Limb (tissue), 2 donors: ENCODE measurements at regions not wholly inside any gene's neighbourhood (a gene's known extent, or its start where the extent isn't known, plus 50 kb on each side); places are given as distances from the start of the nearest gene placed in this dataset.
A peak's percentile ranks its signal among the peaks of the same experiment; 100 is the strongest.

Experiments
- DNase-seq, 2 donors: peaks; one replicate each; pipeline ENCODE4 v3.0.0-alpha.2; 2016; ENCODE audit errors: extremely low spot score in 2 of 2

DNA sequence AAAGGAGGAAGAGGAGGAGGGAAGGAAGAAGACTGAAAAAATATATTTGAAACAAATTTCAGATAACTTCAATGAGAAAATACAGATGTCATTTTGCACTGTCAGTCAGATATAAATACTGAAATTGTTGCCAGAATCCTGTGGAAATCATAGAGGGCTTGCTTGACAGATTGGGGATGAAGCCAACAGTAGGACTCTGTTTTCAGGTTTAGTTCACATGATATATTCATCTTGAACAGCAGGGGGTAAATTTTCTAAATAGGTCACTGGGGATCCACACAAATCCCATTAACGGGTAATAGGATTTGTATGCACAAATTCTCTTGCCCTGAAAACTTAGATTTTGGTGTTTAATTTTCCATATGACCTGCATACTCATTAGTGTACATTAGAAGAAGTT is 103.3 kb upstream of the PCDH18 start:
- DNase-seq: no peak

DNA sequence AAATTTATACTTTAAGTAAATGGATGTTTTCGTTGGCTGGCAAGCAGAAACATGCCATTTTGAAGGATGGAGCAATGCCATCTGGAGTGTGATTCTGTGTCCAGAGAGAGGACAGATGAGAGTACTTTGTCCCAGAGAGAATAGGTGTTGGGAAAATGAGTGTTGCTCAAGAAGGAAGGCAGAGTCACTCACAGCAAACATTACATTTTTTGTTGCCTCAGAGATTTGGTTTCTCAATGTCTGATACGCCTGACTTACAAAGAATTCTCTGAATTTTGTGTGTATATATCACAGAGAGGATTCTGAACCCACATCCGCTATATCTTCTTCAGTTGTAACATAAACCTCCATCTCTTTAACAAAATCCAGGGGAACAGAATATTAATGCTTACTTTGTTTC is 102.8 kb upstream of the PCDH18 start:
- DNase-seq: no peak

DNA sequence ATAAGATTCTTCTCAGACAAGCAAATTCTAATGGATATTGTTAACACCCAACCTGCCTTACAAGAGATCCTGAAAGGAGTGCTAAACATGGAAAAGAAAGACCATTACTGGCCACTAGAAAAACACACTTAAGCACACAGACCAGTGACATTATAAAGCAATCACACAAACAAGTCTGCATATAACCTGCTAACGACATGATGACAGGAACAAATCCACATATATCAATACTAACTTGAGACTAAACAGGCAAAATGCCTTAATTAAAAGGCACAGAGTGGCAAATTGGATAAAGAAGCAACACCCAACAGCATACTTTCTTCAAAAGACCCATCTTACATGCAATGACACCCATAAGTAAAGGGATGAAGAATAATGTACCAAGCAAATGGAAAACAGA is 100.5 kb upstream of the PCDH18 start:
- DNase-seq: no peak

DNA sequence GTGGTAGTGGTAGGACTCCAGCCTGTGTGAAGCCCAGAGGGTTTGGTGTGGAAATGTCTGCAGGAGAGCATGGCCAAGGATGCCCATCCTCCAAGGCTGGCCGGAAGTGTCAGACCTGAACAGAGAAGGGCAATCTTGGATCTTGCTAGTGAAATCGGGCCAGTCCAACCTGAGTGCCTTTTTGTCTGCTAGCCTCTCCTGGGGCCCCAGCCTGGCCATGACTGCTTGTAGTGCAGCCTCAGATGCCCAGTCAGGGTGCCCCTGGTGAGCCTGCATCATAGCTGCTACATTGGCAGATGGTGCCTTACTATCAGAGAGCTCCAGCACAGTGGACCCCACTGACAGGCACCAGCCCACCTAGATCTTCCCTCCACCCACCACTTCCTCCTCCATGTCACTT is 99.3 kb upstream of the PCDH18 start:
- no peak for DNase-seq

DNA sequence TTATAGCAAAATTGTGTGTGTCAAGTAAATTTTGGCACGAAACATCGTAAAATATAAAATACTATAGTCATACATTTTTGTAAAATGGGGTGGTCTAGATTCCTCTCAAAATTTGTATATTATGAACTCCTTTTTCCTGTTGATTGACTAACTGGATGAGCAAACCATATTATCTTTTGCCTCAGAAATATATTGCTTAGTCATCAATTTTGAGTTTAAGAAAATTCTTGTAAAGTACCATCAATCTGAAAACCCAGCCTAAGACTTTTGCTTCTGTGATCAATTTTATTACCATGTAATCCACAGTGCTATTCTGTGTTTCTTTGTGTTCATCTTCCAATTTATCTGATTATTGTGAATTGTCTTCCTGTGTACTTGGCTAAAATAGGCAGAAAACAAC is 98.0 kb upstream of the PCDH18 start:
- DNase-seq: no peak

DNA sequence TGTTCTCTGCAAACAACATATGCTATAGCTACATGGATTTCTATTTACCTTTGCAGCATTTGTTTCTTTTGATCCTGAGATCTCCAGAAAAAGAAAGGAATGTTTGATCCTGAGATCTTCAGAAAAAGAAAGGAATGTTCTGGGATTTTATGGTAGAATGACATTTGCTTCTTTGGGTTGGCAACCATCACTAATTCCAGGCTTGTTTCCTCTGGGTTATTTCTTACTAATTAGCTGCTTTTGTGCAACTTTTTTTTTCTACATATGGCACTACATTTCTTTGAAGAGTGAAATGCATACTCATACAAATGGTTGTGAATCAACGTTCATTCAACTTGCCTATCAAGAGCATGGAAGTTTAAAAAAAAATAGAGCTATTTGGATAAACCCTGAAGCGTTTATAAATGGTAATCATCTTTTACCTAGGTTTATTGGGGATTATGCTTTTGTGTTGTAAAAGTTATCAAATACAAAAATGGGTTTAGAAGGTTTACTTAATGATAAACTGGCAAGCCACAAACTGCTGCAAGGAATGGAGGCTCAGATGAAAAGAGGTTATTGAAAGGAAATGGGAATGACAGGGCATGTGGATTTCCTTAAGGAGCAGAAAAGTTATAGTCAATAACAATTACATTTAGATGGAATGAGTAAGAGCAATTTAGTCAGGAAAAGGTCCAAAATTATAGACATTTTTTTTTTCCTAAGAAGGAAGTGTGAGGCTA is 95.6 kb upstream of the PCDH18 start:
- no peak for DNase-seq

DNA sequence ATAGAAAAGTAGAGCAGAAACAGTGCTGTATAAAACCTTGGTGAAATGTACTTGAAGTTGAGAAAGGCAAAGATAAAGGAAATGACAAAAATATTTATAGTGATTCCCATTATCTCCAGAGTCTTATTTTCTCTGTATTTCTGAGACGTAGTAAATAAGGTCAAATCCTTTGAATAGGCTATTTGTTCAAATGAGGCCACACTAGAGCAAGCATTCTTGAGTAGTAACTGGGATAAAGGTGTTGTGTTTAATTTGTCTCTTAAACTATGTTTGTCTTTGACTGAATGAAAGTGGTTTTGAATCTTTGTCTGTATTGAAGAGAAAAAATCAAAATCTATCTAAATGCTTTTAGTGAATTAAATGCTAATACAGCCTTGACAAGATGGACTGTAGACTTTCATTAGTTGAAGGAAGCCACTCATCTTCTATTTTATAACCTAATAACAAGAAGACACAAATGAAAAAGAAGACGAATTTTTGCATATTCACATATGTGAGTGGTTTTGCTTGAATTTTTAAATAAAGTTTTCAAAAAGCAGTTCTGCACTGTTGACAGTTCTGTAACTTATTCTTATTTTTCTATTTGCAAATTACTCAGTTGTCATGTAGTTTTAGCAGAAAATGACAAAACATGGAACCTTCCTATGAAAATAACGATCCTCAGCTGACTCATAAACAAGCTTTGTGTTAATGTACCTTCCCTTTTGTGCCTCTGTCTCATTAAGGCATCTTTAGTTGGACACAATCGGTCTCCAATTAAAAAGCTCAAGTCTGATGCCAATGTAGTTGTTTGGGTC is 94.8 kb upstream of the PCDH18 start:
- DNase-seq: no peak

DNA sequence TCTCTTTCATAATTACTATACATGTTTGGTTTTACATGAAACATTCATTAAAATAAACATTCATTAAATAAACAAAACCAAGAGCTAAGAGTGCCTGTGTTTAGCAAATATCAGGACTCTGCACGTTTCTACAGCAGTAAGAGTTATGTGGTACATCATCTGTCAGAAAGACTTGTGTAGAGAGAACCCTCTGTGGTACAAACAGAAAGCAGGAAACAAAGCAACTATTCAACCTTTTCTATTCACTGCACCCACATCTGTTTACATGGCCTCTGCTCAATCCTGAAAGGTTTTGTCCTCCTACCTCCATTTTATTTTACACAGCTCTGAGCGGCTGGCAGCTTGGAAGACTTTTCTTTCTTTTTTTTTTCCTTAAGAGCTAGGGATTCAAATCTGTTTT is 90.7 kb upstream of the PCDH18 start:
- DNase-seq: no peak

DNA sequence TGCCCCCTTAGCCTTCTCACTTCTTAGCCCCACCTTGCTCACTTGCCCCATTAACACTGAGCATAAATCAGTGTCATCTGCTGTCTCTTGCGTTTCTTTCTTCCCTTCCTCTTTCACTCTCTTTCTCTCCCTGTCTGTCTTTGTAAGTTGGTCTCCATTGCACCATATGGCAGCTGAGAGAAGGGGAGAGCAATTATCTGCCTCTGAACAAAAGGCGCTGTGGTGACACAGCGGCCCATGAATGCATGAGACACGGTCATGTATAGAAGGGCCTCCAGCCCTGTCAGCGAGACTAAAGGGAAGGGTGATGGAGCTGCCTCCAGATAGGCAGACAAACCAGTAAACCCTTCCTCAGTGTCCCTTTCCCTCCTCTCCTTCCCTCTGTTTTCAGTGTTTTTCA is 88.8 kb upstream of the PCDH18 start:
- DNase-seq: no peak

DNA sequence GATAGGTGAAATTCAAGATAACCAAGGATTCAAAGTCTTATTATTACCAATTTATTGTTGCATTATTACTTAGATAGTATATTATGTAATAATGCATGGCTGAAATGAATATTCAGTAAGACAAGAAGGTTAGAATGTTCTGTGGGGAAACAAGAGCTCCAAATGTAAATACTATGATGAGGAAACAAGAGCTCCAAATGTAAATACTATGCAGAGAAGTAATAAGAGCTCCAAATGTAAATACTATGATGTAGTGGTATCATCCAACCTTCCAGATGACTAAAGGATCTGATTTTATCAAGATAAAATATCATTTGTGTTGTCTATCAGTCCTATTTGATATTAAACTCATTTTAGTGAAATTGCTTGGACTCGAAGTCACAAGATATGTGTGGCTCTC is 82.2 kb upstream of the PCDH18 start:
- no peak for DNase-seq

DNA sequence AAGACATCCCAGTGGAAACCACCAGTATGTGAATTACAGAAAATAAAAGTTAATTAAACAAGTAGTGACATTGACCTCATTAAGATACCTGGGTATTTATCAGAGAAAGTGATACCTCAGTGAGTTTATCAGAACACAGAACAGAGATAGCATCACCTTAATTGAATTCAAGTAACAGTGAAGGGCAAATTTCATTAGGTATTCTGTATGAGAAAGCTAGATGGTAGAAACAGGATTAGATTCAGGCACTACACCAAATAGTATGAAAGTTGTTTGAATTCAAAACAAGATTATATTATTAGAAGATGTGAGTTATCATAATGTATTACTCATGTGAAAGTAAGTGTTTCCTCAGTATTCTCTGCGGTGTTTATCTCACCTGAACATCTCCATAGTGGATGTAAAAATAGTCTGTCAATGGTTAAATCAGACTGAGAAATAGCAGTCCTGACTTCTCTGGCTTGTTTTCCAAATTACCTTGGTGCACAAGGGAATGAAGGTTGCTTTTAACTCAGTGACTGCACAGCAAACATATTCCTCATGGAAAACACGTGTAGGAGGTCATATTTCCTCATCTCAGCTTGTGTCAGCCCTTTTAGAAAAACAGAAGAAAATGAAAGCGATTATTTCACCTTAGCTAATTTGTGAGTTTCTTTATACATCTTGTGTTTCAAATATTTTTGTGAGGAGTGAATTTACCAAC is 79.9 kb upstream of the PCDH18 start:
- no peak for DNase-seq

DNA sequence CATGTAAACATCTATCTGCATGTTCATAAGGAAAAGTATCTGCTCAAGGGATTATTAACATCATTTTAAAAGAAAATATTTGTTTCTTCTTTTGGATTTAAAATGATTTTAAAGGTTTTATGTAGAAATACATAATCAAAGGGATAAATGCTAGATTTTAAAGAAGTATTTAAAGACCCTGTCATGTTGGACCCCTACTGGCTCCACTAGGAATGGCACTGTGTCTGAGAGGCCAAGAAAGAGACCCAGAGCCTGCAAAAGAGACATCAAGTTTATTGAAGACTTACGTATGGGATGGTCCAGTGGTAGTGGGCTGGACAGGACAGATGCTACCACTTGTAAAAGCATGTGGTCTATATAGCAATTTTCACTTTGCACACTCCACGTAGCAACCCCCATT is 78.7 kb upstream of the PCDH18 start:
- no peak for DNase-seq

DNA sequence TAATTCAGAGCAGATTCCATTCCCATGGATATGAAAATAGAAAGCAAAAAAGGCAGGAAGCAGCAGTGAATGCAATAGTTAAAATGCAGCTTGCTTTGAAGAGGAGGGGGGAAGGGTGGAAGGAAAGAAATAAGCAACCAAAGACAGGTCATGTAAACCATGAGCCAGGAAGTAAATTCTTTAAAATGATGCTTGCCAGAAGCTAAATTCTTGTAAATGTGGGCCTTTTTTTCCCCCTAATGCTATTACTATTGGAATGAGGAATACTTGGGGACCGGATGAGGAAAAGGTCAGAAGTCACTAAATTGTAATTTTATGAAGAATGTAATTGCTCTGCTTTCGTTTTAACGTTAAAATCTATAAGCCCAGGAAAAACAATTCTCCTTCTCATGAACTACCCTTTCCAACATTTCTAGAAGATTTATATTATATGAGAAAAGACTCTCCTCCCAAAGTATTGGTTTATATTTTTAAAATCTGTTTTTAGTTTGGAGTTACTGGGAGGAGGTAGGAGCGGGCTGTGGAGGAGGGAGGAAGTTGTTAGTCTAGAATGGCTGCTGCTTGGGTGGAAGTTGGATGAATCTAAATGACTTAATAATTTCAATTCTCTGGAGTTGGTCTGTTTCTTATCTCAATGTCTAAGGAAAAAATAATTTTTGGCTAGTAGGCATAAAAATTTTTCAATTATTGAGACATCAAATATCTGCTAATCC is 77.6 kb upstream of the PCDH18 start:
- DNase-seq: peak in 1 of 2 donors; percentile 64

DNA sequence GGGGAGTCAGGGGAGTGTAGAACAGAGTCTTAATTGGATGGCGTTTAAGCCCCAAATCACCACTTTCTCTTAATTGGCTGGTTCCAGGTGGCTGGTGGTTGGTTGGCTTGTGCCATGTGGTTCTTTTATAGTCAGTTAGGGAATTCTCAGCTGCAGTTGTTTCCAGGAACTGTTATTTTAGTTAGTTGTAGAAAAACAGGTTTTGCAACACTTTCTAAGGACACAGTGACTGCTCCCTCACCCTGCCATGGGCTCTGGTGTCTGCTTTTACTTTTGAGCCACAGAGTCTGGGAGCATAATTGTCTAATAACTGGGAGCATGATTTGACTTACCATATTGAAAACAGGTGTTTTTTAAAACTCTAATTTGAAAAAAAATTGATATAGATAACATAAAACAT is 75.8 kb upstream of the PCDH18 start:
- DNase-seq: no peak

DNA sequence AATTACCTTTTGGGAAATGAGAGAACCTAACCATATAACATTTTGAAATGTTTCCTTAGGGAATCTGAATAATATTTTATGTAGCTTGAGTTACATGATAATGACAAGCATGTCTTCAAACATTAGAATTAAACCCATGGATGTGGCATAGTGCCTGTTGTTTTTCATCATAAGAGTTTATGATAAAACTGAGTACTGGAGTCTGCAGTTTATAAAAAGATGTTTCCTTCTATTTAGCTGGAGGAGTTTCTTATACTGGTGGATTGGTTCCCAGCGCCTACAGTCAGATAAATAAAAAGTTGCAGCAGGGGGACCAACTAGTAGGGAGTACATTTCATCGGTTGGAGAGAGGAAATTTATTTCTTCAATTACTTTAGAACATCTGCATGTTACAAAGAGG is 70.1 kb upstream of the PCDH18 start:
- peak in 1 of 2 donors; percentile 25 for DNase-seq

DNA sequence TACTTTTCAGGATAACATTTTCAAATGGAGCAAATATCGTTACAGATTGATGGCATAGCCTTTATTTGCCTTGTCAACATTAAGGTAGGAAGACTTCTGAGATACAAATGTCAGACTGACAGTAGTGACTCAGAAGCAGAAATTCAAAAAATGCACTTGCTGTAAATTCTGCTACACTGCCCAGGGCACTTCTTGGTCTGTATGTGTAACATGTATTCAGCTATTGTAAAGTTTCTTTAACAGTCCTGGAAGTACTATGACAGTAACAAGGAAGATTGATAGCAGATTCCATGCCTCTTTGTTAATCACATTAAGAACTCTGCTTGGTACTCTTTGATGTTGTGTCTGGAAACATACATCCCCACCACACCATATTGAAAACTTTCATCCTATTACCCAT is 69.6 kb upstream of the PCDH18 start:
- no peak for DNase-seq

DNA sequence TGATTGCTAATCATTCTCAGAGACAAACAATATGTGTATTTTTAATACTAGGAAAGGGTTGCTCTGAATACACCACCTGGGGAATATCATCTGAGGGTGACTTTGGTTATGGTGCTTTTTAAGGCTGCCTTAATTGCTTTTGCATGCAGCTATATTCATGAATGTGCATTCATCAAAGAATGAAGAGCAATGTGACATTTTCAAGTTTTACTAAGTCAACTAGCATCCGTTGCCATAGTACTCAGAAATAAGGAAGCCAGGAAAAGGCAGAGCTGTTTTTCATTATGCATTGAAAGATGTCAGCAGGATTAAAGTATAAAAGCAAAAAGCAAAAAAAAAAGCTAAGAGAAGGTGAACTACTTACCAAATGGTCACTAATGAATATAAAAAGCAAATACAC is 67.4 kb upstream of the PCDH18 start:
- DNase-seq: no peak

DNA sequence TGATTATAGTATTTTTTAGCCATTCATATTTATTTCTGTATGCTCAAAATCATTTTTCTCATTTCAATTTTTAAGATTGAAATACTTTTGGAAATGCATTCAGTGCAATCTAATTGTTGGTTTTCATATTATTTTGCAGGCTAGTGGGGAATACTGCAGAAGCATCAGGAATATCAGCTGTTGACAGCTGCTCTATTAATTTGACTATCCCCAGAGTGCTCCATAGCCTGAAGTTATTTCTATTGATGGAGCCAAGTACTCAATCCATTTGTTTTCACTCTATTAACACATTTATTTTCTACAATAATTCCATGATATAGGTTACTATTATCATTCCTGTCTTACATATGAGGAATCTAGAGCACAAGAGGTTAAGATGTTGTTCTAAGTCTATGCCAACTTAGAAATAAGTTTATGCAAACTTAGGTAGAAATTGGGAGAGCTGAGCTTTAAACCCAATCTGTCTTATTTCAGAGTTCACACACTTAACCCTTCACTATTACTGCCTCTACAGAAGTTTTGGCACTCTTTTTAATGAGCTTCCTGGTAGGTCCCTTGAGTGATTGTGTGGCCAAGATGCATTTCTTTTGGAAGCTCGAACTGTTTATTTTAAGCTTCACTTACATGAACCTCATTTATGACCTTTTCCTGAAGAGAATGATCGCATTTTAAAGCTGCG is 65.6 kb upstream of the PCDH18 start:
- DNase-seq: peak in 1 of 2 donors; percentile 37

DNA sequence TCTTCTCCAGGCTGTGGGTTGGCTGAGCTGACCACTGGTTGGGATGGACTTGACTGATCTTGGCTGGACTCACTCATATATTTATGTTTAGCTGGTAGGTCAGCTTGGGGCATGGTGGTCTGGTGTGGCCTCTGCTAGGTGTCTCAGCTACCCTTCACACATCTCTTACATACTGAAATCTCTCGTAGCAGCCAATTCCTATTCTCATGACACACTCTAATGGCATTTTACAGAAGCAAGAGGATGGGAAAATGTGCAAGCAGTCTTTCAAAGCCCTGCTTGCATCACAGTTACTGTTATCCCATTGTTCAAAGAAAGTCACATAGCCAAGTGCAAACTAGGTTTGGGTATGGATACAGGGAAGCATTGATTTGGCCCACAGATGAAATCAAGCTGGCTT is 55.5 kb upstream of the PCDH18 start:
- DNase-seq: no peak

DNA sequence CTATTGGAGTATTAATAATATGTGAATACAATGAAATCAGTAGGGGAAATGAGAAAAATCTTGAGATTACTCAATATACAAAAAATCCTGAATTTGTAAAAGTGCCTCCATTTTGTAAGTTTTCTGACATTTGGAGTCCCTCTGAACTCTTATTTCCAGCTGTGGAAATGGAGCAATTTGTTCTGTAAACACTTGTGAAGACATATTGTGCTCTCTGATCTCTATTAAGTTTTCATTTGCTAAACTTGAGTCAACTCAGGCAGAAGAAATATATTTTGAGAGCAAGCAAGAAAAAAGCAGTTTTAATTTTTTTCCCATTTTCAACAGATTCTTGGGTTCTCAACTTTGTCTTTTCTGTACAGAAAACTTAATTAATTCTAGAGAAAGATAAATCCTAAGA is 51.4 kb upstream of the PCDH18 start:
- DNase-seq: no peak
